ENCODE measurements at regions not wholly inside any gene's neighbourhood (a gene's known extent, or its start where the extent isn't known, plus 50 kb on each side); places are given as distances from the start of the nearest gene placed in this dataset.
A peak's percentile ranks its signal among the peaks of the same experiment; 100 is the strongest.

- TF ChIP-seq ZNF687 (IDR thresholded peaks at IDR 0.05) = no peak
- TF ChIP-seq NFYB (IDR thresholded peaks at IDR 0.05; ENCODE audit: insufficient read depth, low read depth, low read length) = no peak
- TF ChIP-seq REST (IDR thresholded peaks at IDR 0.05; ENCODE audit: low read depth, low read length) = no peak
- peak; percentile 27 to 33; a peak in 2 of 4 replicates for TF ChIP-seq EP300 (IDR thresholded peaks at IDR 0.05; ENCODE audit: borderline replicate concordance in 1 of 2, control insufficient read depth in 1 of 2, low read depth in 2 of 2, low read length in 2 of 2)
- TF ChIP-seq BHLHE40 (IDR thresholded peaks at IDR 0.05; ENCODE audit: borderline replicate concordance in 1 of 2, low read depth in 2 of 2, low read length in 1 of 2) = peak in 1 of 2 experiments; percentile 17; a peak in 1 of 4 replicates
- TF ChIP-seq SMARCA5 (IDR thresholded peaks at IDR 0.05) = no peak
- no peak for TF ChIP-seq ZNF207 (IDR thresholded peaks at IDR 0.05; ENCODE audit: borderline replicate concordance)
- TF ChIP-seq STAT3 (IDR thresholded peaks at IDR 0.05; ENCODE audit: low read depth, low read length) = no peak
- TF ChIP-seq CEBPZ (IDR thresholded peaks at IDR 0.05; ENCODE audit: low read depth, low read length) = no peak
- TF ChIP-seq PAX5 (IDR thresholded peaks at IDR 0.05; ENCODE audit: borderline replicate concordance, low read depth, low read length) = 0 out of 2 replicates have a peak, but pooled peaks have one; percentile 35
- peak; percentile 64 for TF ChIP-seq SPI1 (IDR thresholded peaks at IDR 0.05; ENCODE audit: borderline replicate concordance, insufficient read depth, low read depth, low read length)
- TF ChIP-seq MEF2A (IDR thresholded peaks at IDR 0.05; ENCODE audit: insufficient read depth, low read depth, low read length) = 0 out of 2 replicates have a peak, but pooled peaks have one; percentile 45
- peak; percentile 68; the same call in 1 of the 2 replicates for TF ChIP-seq FOXM1 (IDR thresholded peaks at IDR 0.05; ENCODE audit: low read depth, low read length)
- no peak for TF ChIP-seq SIX5 (IDR thresholded peaks at IDR 0.05; ENCODE audit: low read depth, low read length, severe bottlenecking)
- TF ChIP-seq IKZF1 (conservative IDR thresholded peaks at IDR 0.05) = peak; percentile 68
- TF ChIP-seq ATF2 (IDR thresholded peaks at IDR 0.05; ENCODE audit: low read length) = peak; percentile 73
Measured at GRCh38 chr4:26074712-26075430, 160.9 kb downstream of the SMIM20 start (continued).
